GM18519 (cell line): ENCODE measurements at regions not wholly inside any gene's neighbourhood (a gene's known extent, or its start where the extent isn't known, plus 50 kb on each side); places are given as distances from the start of the nearest gene placed in this dataset.
"Not testable (repeated sequence)": the region's sequence is repeated elsewhere in the genome, so short reads cannot be mapped to it uniquely, and the experiment has no call there.

Experiments used
- ATAC-seq: cut with Tn5 transposase; IDR thresholded peaks from one replicate; pipeline ENCODE4 v1.9.1; 2021; ENCODE audit warnings: mild to moderate bottlenecking, moderate library complexity; ENCODE audit not compliant: unreplicated experiment, low FRiP score

- ATAC-seq, result no peak
Observed at GRCh38 chr9:79387101-79387835, 184.5 kb upstream of the TLE4 start.

DNA sequence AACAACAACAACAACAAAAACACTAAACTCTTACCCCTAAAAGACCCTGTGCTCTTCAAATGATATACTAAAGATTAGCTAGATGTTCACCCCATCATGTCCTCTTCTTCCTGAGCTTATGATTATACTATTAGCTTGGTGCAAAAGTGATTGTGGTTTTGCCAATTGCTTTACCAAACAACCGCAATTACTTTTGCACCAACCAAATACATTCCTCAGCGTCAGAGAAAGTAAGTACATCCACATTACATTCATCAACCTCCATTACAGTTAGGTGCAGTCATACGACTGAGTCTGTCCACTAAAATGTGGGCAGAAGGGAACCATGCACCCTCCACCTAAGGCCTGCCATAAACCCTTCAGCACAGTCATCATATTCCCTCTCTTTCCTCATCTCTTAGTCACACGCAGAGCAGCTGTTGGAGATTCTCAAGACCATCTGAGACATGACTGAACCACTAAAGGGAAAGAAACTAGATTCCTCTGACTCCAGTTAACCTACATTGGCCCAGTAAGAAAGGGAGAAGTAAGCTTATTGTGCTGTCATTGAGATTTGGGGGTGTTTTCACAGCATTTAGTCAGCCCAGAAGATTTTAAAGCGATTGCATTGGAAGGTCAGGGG is 181.6 kb upstream of the TLE4 start:
- no peak for ATAC-seq

DNA sequence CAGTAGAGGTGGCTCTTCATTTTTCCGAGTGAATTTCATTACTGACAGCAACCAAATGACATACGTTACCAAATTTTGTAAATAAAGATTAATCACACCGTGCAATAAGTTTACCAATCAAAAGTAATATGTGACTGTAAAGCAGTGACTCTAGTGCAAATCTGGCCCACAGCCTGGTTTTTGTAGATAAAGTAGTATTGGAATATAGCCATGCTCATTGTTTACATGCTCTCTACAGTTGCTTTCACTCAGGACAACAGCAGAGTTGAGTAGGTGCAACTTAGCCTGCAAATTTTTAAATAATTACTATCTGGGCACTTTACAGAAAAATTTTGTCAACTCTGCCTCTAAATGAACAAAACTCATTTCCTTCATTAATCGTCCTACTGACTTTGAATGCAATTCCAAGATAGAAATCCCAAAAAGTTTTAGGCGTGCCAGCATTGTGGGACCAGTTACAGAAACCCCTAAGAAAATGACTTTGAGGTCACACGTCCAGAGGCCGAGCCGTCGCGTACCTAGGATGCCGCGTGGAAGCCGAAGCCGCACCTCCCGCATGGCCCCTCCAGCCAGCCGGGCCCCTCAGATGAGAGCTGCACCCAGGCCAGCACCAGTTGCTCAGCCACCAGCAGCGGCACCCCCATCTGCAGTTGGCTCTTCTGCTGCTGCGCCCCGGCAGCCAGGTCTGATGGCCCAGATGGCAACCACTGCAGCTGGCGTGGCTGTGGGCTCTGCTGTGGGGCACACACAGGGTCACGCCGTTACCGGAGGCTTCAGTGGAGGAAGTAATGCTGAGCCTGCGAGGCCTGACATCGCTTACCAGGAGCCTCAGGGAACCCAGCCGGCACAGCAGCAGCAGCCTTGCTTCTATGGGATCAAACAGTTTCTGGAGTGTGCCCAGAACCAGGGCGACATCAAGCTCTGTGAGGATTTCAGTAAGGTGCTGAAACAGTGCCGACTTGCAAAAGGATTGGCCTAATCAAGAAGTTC is 180.7 kb upstream of the TLE4 start:
- no peak for ATAC-seq

- ATAC-seq, result no peak
Observed at GRCh38 chr9:79395228-79395627, 176.5 kb upstream of the TLE4 start.

- no peak for ATAC-seq
Observed at GRCh38 chr9:79395755-79396154, 176.0 kb upstream of the TLE4 start.

DNA sequence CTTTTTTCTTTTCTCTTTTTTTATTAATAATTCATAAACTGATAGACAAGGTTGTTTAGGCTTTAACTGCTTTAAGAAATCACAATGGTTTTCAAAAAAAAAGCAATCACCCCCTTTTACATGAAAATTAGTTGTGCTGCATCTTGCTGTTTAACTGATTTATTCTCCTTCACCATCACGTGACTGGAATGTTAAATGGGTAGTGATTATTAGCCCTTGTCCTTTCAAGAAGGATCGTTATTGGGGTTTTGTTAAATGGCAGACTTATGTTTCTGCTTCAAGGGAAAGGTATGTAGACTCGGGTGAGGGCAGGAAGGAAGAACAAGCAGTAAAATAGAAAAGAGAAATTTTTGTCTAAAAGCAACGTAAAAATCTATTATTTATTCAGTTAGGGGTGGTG is 175.6 kb upstream of the TLE4 start:
- no peak for ATAC-seq

GRCh38 chr9:79403495-79403894 is 168.3 kb upstream of the TLE4 start:
- no peak for ATAC-seq

- no peak for ATAC-seq
Observed at GRCh38 chr9:79408200-79408599, 163.6 kb upstream of the TLE4 start.

GRCh38 chr9:79408617-79409016 is 163.1 kb upstream of the TLE4 start:
- peak; percentile 48 for ATAC-seq

DNA sequence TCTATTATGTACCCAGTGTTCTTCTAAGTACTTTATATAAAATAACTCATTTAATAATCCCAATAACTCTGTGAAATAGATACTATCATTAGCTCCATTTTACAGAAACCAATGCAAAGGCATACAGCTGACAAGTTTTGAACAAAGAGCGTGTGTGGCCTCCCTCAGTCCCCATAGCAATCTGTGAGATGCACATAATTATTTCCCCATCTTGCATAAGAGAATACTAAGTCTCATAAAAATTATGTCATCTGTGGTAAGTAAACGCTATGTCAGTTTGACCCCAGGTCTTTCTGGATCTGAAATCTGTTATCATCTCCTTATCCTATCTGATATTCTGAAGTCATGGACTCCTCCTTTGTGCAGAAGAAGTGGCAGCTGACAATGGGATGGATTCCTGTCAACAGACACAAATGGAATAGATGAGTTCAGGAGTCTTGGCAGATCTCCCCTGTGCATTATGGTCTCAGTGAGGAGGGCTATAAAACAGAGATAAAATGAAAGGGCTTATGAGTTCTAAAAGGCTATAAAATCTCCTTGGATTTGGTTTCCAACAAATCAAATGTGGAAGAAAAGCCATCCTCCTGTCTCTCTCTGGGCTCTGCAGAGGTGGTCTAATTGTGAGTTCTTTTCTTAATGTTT is 162.5 kb upstream of the TLE4 start:
- ATAC-seq, result no peak

DNA sequence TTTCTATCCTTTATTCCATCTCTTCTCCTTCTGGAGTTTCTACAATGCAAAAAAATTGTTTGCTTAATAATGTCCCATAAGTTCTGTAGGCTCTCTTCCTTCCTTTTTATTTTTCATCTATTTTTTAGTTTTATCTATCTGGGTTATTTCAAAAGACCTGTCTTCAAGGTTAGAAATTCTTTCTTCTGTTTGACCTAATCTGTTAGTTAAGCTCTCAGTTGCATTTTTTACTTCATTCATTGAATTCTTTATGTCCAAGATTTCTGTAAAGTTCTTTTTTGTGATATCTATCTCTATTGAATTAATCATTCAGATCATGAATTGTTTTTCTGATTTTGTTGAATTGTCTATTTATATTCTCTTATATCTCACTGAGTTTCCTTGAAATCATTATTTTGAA is 145.9 kb upstream of the TLE4 start:
- no peak for ATAC-seq

DNA sequence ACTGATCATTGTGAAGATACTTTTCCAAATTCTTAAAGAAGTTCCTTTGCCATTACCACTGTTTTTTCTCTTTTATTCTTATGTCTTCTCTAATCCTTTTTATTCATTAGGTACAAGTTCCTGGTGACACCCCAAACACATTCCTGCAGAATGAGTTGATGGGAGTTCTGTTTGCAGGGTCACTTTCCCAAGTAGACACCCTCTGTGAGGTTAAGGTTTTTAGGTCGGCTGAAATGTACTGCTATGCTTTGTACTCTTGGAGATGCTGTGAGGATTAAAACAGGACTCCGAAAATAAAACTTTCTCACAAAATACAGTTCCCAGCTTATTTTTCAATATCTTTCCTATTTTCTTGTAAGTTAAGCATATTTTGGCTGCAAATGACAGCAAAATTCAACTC is 143.3 kb upstream of the TLE4 start:
- no peak for ATAC-seq

DNA sequence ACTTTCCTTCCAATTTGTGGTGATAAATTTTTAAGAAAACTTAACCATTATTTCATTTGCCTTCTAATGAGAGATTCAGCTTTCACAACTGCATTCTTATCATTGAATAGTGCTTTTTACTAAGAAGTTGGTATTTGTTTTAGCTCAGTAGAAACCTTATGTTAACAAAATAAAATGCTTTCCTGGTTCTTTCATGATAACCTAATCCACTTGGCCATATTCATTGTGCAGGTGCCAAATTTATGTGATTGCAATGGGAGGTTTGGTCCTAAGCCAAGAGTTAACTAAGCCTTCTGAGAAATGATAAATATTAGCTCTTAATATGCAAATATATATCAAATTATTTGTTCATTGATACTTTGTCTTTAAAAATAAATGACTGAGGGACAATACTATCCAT is 141.1 kb upstream of the TLE4 start:
- ATAC-seq, result no peak

- no peak for ATAC-seq
Observed at GRCh38 chr9:79431019-79431679, 140.6 kb upstream of the TLE4 start.

- no peak for ATAC-seq
Observed at GRCh38 chr9:79432485-79432884, 139.3 kb upstream of the TLE4 start.

DNA sequence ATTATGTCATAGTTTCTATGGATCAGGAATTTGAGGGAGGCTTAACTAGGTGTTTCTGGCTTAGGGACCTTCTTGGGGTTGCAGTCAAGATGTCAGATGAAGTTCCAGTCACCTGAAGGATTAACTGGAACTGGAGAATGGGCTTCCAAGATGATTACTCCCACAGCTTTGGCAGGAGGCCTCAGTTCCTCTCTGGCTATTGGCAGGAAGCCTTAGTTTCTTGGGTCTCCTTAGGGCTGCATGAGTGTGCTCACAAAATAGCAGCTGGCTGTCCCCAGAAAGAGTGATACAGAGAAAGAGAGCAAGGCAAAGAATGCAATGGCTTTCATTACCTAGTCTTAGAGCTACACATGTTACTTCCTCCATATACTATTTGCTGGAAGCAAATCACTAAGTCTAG is 138.1 kb upstream of the TLE4 start:
- ATAC-seq, result no peak

GRCh38 chr9:79439221-79439620 is 132.5 kb upstream of the TLE4 start:
- ATAC-seq, result not testable (repeated sequence)

DNA sequence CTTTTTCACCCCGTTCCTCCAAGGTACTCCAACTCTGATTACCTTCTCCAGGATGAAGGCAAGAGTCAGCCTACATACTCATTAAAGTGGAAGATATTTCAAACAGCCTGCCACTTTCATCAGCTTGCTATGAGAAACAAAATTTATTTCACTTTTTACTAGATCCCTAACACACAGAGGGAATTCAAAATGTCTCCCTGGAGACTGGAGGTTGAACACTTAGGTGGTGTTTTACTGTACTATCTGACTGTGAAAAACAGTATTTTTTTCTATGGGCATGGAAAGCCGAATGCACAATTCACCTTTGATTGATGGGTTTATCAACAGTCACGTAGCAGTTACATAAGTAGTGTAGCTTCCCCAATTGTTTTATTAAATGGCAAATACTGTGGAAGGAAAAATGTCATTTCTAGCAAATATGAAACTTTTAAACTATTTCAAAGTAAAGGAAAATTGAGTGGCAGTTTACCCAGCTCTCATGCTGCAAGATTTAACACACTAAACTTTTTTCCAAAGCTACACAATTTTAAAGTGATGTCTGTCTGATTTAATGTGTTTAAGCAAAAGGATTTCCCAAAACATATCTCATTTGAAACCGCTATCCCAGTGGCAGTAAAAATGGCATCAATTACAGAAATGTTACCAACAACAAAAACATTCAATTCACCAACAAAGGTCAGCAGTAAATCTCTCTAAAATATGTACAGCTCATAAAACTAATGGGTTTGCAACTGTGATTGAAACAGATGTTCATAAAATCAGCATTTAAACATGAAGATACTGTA is 125.0 kb upstream of the TLE4 start:
- ATAC-seq, result no peak

GRCh38 chr9:79447308-79447605 is 124.5 kb upstream of the TLE4 start:
- no peak for ATAC-seq

DNA sequence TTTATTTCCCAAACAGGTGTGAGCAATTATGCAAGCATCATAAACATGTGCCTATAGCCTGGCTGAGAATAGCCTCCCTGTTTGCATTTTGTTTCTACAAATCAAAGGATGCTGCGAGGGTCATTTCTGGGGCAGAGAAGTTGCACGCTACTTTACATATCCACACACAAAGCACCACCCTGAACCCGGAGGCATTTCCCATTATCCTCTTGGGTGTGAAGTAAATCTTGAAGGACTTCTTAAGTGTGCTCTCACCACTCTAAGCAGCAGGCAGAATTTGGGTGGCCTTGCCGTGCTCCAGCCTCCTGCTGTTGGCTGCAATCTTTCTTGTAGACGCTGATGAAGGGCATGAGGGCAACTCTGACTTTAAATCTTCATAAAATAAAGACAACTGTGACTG is 124.0 kb upstream of the TLE4 start:
- no peak for ATAC-seq
